Stomach smooth muscle (tissue), 2 donors: ENCODE measurements at regions not wholly inside any gene's neighbourhood (a gene's known extent, or its start where the extent isn't known, plus 50 kb on each side); places are given as distances from the start of the nearest gene placed in this dataset.

ENCODE experiments used
- H3K27ac ChIP-seq: one replicate; pipeline ENCODE4 v1.7.0; 2013; ENCODE audit warnings: mild to moderate bottlenecking, low read length, inconsistent platforms
- H3K27me3 ChIP-seq, 2 donors: one replicate each; pipeline ENCODE4 v1.7.0; 2013; ENCODE audit warnings: low read length in 2 of 2; ENCODE audit not compliant: insufficient read depth in 2 of 2, control insufficient read depth in 1 of 2
- H3K36me3 ChIP-seq, 2 donors: one replicate each; pipeline ENCODE4 v1.7.0; 2013; ENCODE audit warnings: low read length in 2 of 2; ENCODE audit not compliant: control insufficient read depth in 2 of 2, insufficient read depth in 2 of 2
- H3K4me1 ChIP-seq: one replicate; pipeline ENCODE4 v1.7.0; 2013; ENCODE audit warnings: low read length; ENCODE audit not compliant: control insufficient read depth, insufficient read depth
- H3K4me3 ChIP-seq, 2 donors: one replicate each; pipeline ENCODE4 v1.7.0; 2013; ENCODE audit warnings: low read length in 2 of 2
- H3K9ac ChIP-seq, 2 donors: one replicate each; pipeline ENCODE4 v1.7.0; 2013; ENCODE audit warnings: low read length in 2 of 2, mild to moderate bottlenecking in 1 of 2
- H3K9me3 ChIP-seq, 2 donors: one replicate each; pipeline ENCODE4 v1.7.0; 2013; ENCODE audit warnings: low read length in 2 of 2; ENCODE audit not compliant: control insufficient read depth in 2 of 2
- donor health status: healthy.
- donor health status: Pancreatic carcinoma.

DNA sequence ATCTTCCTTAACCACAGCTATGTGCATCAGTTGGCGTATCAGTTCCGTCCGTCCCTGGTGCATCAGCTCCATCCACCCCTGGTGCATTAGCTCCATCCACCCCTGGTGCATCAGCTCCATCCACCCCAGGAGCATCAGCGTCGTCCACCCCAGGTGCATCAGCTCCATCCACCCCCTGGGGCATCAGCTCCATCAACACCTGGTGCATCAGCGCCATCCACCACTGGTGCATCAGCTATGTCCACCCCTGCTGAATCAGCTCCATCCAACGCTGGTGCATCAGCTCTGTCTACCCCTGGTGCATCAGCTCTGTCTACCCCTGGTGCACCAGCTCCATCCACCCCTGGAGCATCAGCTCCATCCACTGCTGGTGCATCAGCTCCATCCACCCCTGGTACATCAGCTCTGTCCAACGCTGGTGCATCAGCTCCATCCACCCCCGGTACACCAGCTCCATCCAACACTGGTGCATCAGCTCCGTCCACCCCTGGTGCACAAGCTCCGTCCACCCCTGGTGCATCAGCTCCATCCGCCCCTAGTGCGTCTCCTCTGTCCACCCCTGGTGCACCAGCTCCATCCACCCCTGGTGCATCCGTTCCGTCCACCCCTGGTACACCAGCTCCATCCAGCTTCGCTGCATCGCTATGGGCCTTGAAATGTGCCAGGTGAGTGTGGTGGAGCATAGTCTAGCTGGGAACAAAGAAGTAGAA is 106.6 kb upstream of the ZBTB40 start:
- H3K4me1 ChIP-seq: peaks cover 8% of the 10 kb centered on the region
- H3K27me3 ChIP-seq: peaks cover 26 to 51% of the 10 kb centered on the region in 2 donors
- H3K4me3 ChIP-seq: no peak overlapping the region
- no peak overlapping the region for H3K27ac ChIP-seq
- H3K36me3 ChIP-seq: no peaks in the 10 kb centered on the region
- H3K9ac ChIP-seq: no peak overlapping the region
- no peaks in the 10 kb centered on the region for H3K9me3 ChIP-seq

DNA sequence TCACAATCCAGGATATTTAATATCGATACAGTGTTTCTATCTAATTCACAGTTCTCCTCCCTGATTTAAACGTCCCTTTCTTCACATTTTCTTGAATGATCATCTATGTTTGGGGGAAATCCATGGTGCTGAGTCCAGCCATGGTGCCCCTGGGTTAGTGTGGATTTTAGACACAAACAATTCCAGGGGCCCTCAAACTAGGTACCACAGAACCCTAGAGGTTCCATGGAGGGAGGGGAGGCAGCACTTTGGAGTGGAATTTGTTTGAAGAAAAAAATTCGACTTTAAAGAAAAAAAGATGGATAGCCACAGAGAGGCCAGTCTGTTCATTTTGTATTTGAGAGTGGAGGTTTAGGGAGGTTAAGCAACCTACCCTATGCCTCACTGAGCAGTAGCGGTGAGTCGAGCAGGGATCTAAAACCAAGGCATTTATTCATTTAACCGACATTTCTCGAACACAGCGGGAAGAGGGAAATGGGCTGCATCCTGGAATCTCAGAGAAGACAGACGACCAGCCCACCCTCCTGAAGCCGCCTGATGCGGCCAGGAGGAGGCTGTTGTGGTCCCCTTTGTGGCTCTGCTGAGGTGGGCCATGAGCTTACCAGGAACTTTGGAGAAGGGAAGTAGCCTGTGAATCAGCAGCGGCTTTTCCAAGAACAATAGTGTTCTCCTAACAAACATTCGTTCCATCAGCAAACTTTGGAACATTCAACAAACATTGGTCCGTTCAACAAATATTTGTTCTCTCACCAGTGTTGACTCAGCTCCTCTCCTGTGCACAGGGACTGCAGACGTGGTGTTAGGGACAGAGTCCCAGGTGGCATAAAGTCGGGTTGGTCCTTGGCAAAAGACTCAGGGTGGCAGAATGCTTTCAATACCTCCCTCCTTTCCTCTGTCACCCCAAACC is 103.5 kb upstream of the ZBTB40 start:
- Histone ChIP-seq H3K27me3 (peaks cover 30 to 51% of the 10 kb centered on the region in 2 donors), H3K27ac (no peak overlapping the region), H3K9ac (no peak overlapping the region)

DNA sequence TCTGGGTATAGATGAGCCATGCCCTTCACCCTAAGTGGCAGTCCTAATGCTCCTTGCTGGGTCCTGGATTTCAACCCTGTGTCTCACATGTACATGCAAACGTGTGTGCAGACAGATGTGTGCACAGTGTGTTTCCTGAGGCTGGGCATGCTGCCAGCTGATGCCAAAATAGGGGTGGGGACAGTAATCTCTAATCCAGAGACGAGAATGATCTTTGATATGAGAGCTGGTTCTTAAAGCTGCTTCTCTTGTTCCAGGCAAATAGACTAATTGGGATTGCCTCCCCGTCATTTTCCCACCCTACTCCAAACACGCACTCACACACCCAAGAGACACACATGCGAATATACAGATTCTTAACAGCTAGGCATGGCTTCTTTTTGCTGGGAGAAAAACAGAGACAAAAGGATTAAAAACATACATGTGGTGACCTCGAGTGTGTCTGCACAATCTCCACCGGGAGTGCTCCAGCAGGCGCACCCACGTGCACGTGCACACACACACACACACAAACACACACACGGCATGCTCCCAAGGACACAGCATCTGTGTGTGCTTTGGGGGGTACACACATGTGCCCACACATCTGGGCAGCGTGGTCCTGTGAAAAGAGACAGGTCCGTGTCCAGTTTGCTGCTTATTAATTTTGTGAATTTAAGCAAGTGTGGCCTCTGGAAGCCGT is 102.1 kb upstream of the ZBTB40 start:
- Histone ChIP-seq H3K27ac (no peak overlapping the region), H3K36me3 (no peaks in the 10 kb centered on the region), H3K4me1 (no peaks in the 10 kb centered on the region), H3K9ac (no peak overlapping the region), H3K9me3 (no peaks in the 10 kb centered on the region), H3K4me3 (no peak overlapping the region), H3K27me3 (peaks cover 27 to 44% of the 10 kb centered on the region in 2 donors)

More for the DNA sequence above, 103.5 kb upstream of the ZBTB40 start:
- Histone ChIP-seq H3K9me3 (no peaks in the 10 kb centered on the region), H3K4me1 (no peaks in the 10 kb centered on the region), H3K36me3 (no peaks in the 10 kb centered on the region), H3K4me3 (no peak overlapping the region)

DNA sequence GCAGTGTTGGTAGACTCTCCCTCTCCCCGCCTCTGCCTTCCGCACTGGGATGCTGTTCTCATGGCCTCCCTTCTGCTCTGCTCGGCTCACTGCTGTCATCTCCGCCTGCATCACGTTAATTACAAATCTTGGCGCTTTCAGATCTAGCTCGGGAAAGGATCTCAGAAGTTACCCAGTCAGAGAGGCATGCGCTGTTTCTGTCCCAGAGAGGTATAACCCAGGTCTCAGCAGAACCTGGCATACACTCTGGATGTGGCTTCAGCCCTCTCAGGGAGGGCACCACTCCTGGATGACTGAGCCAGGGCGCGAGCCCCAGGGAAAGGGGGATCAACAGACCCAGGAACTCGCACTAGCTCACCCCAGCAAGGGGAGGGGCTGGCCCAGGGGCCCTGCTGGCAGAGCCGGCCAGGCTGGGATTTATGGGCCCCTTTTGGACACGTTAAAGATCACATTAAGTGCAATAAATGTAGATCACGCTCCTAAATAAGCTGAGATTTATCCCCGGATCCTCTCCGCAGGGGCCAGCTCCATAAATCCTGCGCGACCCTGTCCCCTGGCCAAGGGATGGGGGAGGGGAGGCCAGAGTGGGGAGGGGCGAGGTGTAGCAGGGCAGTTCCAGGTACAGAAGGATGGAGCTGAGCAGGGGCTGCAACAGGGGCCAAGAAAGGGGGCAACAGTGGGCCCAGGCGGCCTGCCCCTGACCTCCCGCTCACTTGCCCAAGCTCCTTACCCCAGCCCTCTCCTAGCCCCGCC is 101.3 kb upstream of the ZBTB40 start:
- Histone ChIP-seq H3K4me3 (no peak overlapping the region), H3K9me3 (no peaks in the 10 kb centered on the region), H3K9ac (no peak overlapping the region), H3K4me1 (no peaks in the 10 kb centered on the region), H3K27ac (no peak overlapping the region), H3K27me3 (peaks cover 24 to 40% of the 10 kb centered on the region in 2 donors), H3K36me3 (no peaks in the 10 kb centered on the region)

DNA sequence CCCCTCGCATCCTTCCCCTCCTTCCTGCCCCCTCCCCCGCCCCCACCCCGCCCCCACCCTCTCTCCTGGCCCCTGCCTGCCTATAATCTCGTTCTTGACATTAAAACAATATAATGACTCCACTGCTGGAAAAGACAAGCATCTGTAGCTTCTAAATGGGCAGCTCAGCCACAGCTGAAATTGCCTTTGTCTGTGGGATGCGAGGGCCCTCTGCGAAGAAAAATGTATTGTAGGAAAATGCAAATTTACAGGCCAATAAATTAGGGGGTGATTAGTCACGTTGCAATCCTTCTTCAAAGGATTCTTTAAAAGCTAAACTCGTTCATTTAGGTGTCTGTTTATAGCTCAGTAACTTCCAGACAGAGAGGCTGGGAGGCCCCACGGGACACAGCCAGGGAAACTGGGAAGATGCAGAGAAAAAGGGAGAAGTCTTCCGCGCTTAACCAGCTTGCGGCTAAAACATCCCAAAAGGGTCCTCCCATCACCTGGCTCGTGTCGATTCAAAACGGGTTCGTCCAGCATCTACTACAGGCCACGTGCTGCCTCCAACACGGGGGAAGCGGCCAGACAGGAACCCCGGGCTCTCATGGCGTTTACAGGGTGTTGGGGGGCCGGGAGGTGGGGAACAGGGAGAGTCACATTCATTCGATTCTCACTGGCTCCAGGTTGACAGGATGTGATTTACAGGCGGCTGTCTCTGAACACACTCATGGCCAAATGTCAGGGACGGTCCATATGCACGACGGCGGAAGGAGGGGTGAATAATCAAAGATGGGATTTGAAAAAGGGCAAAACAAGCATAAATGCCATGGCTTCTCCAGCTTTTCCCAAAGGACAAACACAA is 100.5 kb upstream of the ZBTB40 start:
- Histone ChIP-seq H3K27ac (no peak overlapping the region), H3K27me3 (peaks cover 24 to 34% of the 10 kb centered on the region in 2 donors), H3K9me3 (no peaks in the 10 kb centered on the region)

DNA sequence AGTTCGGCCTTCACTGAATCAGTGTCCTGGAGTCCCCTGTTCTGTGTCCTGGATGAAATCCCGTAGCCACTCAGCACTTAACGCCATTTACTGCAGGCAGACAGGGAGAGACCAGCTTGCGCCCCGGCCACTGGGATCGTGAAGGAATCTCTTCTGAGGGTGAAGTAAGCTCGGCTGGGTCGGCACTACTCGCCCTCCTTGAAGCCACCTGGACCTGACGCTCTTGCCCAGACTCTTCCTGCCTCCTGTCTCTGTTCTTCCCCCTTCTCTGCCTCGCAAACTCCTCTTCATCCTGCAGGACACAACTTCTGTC is 99.9 kb upstream of the ZBTB40 start:
- H3K27me3 ChIP-seq: peaks cover 26 to 35% of the 10 kb centered on the region in 2 donors
- H3K9ac ChIP-seq: no peak overlapping the region
- no peaks in the 10 kb centered on the region for H3K4me1 ChIP-seq
- no peak overlapping the region for H3K4me3 ChIP-seq
- H3K9me3 ChIP-seq: no peaks in the 10 kb centered on the region
- no peaks in the 10 kb centered on the region for H3K36me3 ChIP-seq
- H3K27ac ChIP-seq: no peak overlapping the region

More for the DNA sequence above, 100.5 kb upstream of the ZBTB40 start:
- Histone ChIP-seq H3K4me3 (no peak overlapping the region), H3K9ac (no peak overlapping the region), H3K36me3 (no peaks in the 10 kb centered on the region), H3K4me1 (no peaks in the 10 kb centered on the region)

DNA sequence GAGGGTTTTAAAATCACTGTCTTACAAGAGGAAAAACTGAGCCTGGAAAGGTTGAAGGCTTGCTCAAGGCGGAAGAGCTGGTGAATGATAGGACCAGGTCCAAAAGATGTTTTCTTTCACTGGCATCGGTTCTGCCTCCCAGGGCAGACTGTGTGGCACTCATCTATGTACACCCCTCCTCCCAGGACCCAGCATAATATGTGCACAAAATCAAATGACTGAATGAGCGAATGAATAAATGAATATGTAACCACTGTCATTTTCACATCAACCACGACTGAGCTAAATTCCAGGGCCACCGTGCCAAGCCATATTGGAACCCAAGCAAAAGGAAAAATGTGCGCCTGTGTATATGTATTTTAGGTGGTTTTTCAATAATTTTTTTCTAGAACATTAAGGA is 99.3 kb upstream of the ZBTB40 start:
- Histone ChIP-seq H3K4me1 (no peaks in the 10 kb centered on the region), H3K9ac (no peak overlapping the region), H3K4me3 (no peak overlapping the region), H3K27ac (no peak overlapping the region), H3K9me3 (no peaks in the 10 kb centered on the region), H3K36me3 (no peaks in the 10 kb centered on the region), H3K27me3 (peaks cover 26 to 38% of the 10 kb centered on the region in 2 donors)

DNA sequence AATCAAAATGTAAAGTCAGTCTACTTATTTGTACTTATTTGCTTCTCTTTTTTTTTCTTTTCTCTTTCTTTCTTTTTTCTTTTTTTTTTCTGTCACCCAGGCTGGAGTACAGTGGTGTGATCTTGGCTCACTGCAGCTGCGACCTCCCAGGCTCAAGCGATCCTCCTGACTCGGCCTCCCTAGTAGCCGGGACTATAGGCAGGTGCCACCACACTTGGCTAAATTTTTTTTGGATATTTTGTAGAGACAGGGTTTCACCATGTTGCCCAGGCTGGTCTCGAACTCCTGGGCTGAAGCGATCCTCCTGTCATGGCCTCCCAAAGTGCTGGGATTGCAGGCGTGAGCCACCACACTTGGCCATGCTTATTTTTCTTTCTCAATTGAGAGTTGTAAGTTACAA is 98.8 kb upstream of the ZBTB40 start:
- Histone ChIP-seq H3K9me3 (no peaks in the 10 kb centered on the region), H3K9ac (no peak overlapping the region)

DNA sequence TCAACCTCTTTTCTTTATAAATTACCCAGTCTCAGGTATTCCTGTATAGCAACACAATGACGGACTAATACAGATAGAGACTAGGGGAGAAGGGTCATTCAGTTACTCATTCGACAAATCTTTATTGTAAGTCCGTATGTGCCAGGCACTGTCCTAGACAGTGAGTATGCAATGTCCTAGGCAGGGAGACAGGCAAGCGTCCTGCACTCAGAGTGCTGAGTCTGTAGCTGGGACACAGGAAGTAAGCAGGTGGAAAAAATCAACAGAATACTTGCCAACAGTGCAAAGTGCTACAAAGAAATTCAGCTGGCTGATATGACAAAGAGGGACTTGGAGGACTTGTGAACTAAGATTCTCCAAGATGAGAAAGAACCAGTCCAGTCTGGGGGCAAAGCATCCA is 92.2 kb upstream of the ZBTB40 start:
- Histone ChIP-seq H3K27ac (no peak overlapping the region), H3K4me3 (no peak overlapping the region), H3K9me3 (no peaks in the 10 kb centered on the region), H3K9ac (no peak overlapping the region), H3K27me3 (peaks cover 10 to 21% of the 10 kb centered on the region in 2 donors), H3K4me1 (no peaks in the 10 kb centered on the region), H3K36me3 (no peaks in the 10 kb centered on the region)

More for the DNA sequence above, 98.8 kb upstream of the ZBTB40 start:
- H3K4me1 ChIP-seq: no peaks in the 10 kb centered on the region
- H3K27ac ChIP-seq: no peak overlapping the region
- no peak overlapping the region for H3K4me3 ChIP-seq
- H3K36me3 ChIP-seq: no peaks in the 10 kb centered on the region
- H3K27me3 ChIP-seq: peaks cover 28 to 42% of the 10 kb centered on the region in 2 donors
